ENCODE measurements at regions not wholly inside any gene's neighbourhood (a gene's known extent, or its start where the extent isn't known, plus 50 kb on each side); places are given as distances from the start of the nearest gene placed in this dataset.

DNA sequence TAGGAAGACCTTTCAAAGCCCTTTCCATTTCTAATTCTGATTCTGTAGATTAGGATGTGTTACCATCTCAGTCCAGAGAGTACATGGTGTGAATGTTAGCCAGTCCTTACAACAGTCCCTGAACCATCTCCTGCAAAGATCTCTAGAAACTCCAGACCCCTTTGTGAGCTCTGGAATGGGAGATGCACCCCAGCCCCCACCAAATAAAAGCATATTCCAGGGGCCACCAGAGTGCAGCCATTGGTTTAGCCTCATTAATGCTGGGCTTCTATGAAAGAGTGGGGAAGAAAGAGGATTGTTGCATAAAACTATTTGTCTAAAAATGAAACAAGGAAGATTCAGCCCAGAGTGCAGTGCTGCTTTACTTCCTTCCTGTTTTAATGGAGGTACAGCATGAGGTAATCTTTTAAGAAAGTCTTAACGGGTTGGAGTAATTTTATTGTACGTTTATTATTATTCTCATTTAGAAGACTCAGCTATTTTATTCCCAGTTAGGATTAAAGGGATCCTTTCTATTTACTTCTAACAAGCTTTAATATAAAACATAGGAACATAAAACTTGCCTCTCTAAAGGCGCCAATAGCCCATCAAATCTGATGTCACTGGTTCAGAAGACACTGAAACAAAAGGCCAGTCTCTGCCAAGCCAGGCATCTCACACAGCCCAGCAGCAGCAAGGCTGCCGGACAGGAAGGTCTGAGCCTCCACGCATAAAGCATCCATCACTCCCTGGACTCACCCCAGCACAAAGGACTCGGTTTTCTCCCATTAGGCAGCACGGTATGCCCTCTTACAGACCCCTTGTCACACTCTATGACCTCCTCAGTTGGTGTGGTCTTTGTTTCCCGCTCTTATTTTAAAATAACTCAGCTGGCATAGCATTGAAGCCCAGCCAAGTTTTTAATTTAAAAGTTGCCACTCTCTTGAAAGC, 203.9 kb upstream of the BLID start:
- TF ChIP-seq CTCF (conservative IDR thresholded peaks at IDR 0.05; ENCODE audit: low read length) (no peak), EZH2phosphoT487 (IDR thresholded peaks at IDR 0.05; ENCODE audit: borderline replicate concordance) (no peak)

Measured in Loucy (cell line).